ENCODE measurements at regions not wholly inside any gene's neighbourhood (a gene's known extent, or its start where the extent isn't known, plus 50 kb on each side); places are given as distances from the start of the nearest gene placed in this dataset.
A peak's percentile ranks its signal among the peaks of the same experiment; 100 is the strongest.

- no peak for DNase-seq
Observed at GRCh38 chr14:34347683-34348082, 114.4 kb downstream of the SPTSSA start.

GRCh38 chr14:34345718-34346465 is 116.1 kb downstream of the SPTSSA start:
- no peak for DNase-seq

- DNase-seq: no peak
Observed at GRCh38 chr14:34344318-34344717, 117.7 kb downstream of the SPTSSA start.

GRCh38 chr14:34340025-34340625 is 121.9 kb downstream of the SPTSSA start:
- no peak for DNase-seq

GRCh38 chr14:34338056-34338455 is 124.0 kb downstream of the SPTSSA start:
- no peak for DNase-seq

GRCh38 chr14:34336501-34336900 is 125.5 kb downstream of the SPTSSA start:
- no peak for DNase-seq

GRCh38 chr14:34335968-34336367 is 126.1 kb downstream of the SPTSSA start:
- DNase-seq: no peak

GRCh38 chr14:34334329-34334728 is 127.7 kb downstream of the SPTSSA start:
- DNase-seq: no peak

- DNase-seq: peak in 1 of 2 donors; percentile 5
Observed at GRCh38 chr14:34331728-34332623, 130.1 kb downstream of the SPTSSA start.

GRCh38 chr14:34330846-34331245 is 131.2 kb downstream of the SPTSSA start:
- DNase-seq: no peak

- DNase-seq: no peak
Observed at GRCh38 chr14:34329301-34329700, 132.7 kb downstream of the SPTSSA start.

- DNase-seq: no peak
Observed at GRCh38 chr14:34328178-34328577, 133.9 kb downstream of the SPTSSA start.

- no peak for DNase-seq
Observed at GRCh38 chr14:34325493-34325892, 136.5 kb downstream of the SPTSSA start.

- DNase-seq: no peak
Observed at GRCh38 chr14:34324363-34324795, 137.7 kb downstream of the SPTSSA start.

GRCh38 chr14:34322940-34323418 is 139.1 kb downstream of the SPTSSA start:
- DNase-seq: peak in 1 of 2 donors; percentile 24

GRCh38 chr14:34319140-34319539 is 142.9 kb downstream of the SPTSSA start:
- DNase-seq: no peak

- DNase-seq: no peak
Observed at GRCh38 chr14:34318014-34318413, 144.0 kb downstream of the SPTSSA start.

- DNase-seq: no peak
Observed at GRCh38 chr14:34310724-34311123, 151.3 kb downstream of the SPTSSA start.

- DNase-seq: no peak
Observed at GRCh38 chr14:34303811-34304210, 158.2 kb downstream of the SPTSSA start.

GRCh38 chr14:34302654-34303053 is 159.4 kb downstream of the SPTSSA start:
- DNase-seq: no peak

GRCh38 chr14:34300882-34301734 is 160.9 kb downstream of the SPTSSA start:
- no peak for DNase-seq

GRCh38 chr14:34300330-34300729 is 161.7 kb downstream of the SPTSSA start:
- DNase-seq: no peak

All from bone marrow (tissue), 2 donors.